Ishikawa (cell line): ENCODE measurements at regions not wholly inside any gene's neighbourhood (a gene's known extent, or its start where the extent isn't known, plus 50 kb on each side); places are given as distances from the start of the nearest gene placed in this dataset.

ENCODE experiments used
- CEBPB ChIP-seq: IDR thresholded peaks from 2 replicates; pipeline ENCODE4 v1.6.1; 2012
- CREB1 ChIP-seq: IDR thresholded peaks from 2 replicates; pipeline ENCODE4 v1.6.1; 2012; ENCODE audit warnings: low read depth
- EGR1 ChIP-seq: IDR thresholded peaks from 2 replicates; pipeline ENCODE4 v1.6.1; 2012
- EP300 ChIP-seq: IDR thresholded peaks from 2 replicates; pipeline ENCODE4 v1.6.1; 2012; ENCODE audit warnings: borderline replicate concordance
- FOXM1 ChIP-seq: IDR thresholded peaks from 2 replicates; pipeline ENCODE4 v1.6.1; 2012; ENCODE audit warnings: low read depth, borderline replicate concordance
- NFIC ChIP-seq: IDR thresholded peaks from 2 replicates; pipeline ENCODE4 v1.6.1; 2012
- RAD21 ChIP-seq: IDR thresholded peaks from 2 replicates; pipeline ENCODE4 v1.6.1; 2012; ENCODE audit warnings: low read depth
- TAF1 ChIP-seq: IDR thresholded peaks from 2 replicates; pipeline ENCODE4 v1.6.1; 2012; ENCODE audit warnings: low read depth, mild to moderate bottlenecking
- TCF12 ChIP-seq: IDR thresholded peaks from 2 replicates; pipeline ENCODE4 v1.6.1; 2012; ENCODE audit warnings: low read depth
- TEAD4 ChIP-seq: IDR thresholded peaks from 2 replicates; pipeline ENCODE4 v1.6.1; 2012
- YY1 ChIP-seq: IDR thresholded peaks from 2 replicates; pipeline ENCODE4 v1.6.1; 2012; ENCODE audit warnings: low read depth
- ZBTB7A ChIP-seq: IDR thresholded peaks from 2 replicates; pipeline ENCODE4 v1.6.1; 2012; ENCODE audit warnings: low read depth
- TF ChIP-seq, protein P1 (sequence below): IDR thresholded peaks from 2 replicates; pipeline ENCODE4 v1.6.1; 2012
- TF ChIP-seq, protein P2 (sequence below): IDR thresholded peaks from 2 replicates; pipeline ENCODE4 v1.6.1; 2012
- TF ChIP-seq, protein P3 (sequence below): IDR thresholded peaks from 2 replicates; pipeline ENCODE4 v1.6.1; 2012; ENCODE audit warnings: low read depth, mild to moderate bottlenecking

DNA sequence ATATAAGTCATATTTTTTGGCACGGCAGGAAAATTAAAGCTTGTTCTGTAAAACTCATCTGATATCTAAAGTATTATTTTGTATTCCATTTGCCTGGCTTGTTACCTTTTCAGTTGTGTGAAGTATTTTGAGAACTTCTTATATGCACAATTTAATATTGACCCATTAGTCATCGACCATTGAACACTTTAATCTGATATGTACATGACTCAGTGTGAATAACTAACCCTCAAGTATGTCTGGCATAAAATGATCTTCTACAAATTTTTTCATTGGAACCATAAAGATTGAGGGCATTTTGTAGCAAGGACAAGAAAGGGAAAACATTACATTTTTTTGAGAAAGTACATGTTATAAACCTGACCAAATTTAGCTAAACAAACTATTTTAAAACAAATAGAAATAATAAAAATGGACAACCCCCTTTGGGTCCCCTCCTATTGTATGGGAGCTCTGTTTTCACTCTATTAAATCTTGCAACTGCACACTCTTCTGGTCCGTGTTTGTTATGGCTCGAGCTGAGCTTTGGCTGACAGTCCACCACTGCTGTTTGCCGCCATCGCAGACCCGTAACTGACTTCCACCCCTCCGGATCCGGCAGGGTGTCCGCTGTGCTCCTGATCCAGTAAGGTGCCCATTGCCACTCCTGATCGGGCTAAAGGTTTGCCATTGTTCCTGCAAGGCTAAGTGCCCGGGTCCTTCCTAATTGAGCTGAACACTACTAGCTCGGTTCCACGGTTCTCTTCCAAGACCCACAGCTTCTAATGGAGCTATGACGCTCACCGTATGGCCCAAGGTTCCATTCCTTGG is 118.8 kb downstream of the SLC6A15 start:
- TF ChIP-seq YY1: no peak
- TF ChIP-seq EGR1: no peak
- TF ChIP-seq, protein P1, sequence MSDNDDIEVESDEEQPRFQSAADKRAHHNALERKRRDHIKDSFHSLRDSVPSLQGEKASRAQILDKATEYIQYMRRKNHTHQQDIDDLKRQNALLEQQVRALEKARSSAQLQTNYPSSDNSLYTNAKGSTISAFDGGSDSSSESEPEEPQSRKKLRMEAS: no peak
- TF ChIP-seq CEBPB: no peak
- TF ChIP-seq ZBTB7A: no peak
- TF ChIP-seq, protein P2, sequence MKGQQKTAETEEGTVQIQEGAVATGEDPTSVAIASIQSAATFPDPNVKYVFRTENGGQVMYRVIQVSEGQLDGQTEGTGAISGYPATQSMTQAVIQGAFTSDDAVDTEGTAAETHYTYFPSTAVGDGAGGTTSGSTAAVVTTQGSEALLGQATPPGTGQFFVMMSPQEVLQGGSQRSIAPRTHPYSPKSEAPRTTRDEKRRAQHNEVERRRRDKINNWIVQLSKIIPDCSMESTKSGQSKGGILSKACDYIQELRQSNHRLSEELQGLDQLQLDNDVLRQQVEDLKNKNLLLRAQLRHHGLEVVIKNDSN: no peak
- TF ChIP-seq NFIC: no peak
- TF ChIP-seq, protein P3, sequence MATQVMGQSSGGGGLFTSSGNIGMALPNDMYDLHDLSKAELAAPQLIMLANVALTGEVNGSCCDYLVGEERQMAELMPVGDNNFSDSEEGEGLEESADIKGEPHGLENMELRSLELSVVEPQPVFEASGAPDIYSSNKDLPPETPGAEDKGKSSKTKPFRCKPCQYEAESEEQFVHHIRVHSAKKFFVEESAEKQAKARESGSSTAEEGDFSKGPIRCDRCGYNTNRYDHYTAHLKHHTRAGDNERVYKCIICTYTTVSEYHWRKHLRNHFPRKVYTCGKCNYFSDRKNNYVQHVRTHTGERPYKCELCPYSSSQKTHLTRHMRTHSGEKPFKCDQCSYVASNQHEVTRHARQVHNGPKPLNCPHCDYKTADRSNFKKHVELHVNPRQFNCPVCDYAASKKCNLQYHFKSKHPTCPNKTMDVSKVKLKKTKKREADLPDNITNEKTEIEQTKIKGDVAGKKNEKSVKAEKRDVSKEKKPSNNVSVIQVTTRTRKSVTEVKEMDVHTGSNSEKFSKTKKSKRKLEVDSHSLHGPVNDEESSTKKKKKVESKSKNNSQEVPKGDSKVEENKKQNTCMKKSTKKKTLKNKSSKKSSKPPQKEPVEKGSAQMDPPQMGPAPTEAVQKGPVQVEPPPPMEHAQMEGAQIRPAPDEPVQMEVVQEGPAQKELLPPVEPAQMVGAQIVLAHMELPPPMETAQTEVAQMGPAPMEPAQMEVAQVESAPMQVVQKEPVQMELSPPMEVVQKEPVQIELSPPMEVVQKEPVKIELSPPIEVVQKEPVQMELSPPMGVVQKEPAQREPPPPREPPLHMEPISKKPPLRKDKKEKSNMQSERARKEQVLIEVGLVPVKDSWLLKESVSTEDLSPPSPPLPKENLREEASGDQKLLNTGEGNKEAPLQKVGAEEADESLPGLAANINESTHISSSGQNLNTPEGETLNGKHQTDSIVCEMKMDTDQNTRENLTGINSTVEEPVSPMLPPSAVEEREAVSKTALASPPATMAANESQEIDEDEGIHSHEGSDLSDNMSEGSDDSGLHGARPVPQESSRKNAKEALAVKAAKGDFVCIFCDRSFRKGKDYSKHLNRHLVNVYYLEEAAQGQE: no peak
- no peak for TF ChIP-seq CREB1
- no peak for TF ChIP-seq EP300
- no peak for TF ChIP-seq TAF1
- no peak for TF ChIP-seq TEAD4
- no peak for TF ChIP-seq RAD21
- no peak for TF ChIP-seq FOXM1
- no peak for TF ChIP-seq TCF12

DNA sequence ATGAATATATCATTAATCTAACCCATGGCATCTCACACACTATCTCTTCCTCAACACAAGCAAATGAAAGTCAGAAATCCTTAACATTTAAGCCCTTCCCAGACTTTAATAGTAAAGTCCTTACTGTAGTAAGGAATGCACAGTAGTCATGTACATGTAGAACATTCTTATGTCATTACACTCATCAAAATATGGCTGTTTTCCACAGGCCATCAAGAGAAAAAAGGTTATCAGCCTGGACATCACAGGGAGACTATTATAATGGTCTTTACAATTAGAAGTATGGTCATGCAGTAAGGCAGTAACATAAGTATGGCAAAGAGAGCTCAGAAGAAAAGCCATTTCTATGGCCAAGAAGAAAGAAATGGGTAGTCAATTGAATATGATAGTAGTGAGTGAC is 121.2 kb downstream of the SLC6A15 start:
- TF ChIP-seq TCF12 (no peak), EP300 (no peak), RAD21 (no peak), CREB1 (no peak), TEAD4 (no peak), YY1 (no peak), EGR1 (no peak), CEBPB (no peak), ZBTB7A (no peak), NFIC (no peak), FOXM1 (no peak), TAF1 (no peak)
- TF ChIP-seq, protein P1: no peak
- TF ChIP-seq, protein P3: no peak
- TF ChIP-seq, protein P2: no peak

DNA sequence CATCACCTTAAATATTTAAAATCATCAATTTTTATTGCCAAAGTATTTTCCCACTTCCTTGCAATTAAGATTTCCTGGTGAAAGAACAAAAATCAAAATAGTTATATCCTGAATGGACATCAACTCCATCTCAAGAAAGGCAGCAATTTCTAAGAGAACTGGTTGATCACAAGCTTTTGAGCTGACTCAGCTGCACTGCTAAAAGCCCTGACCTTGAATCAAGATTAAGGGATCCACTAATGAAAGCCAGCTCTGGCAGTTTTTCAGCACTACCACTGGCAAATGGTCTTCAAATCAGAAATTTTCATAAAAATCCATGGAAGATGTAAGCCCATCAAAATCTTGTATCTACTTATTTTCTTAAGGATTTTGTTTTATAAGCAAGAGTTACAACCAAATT is 123.4 kb downstream of the SLC6A15 start:
- no peak for TF ChIP-seq CREB1
- TF ChIP-seq YY1: no peak
- no peak for TF ChIP-seq FOXM1
- TF ChIP-seq, protein P1: no peak
- no peak for TF ChIP-seq ZBTB7A
- TF ChIP-seq, protein P3: no peak
- TF ChIP-seq CEBPB: no peak
- no peak for TF ChIP-seq TEAD4
- TF ChIP-seq, protein P2: no peak
- TF ChIP-seq NFIC: no peak
- TF ChIP-seq RAD21: no peak
- TF ChIP-seq EP300: no peak
